NCI-H748 treated with DMSO at 0.1 percent for 48 hours (cell line): ENCODE measurements at regions not wholly inside any gene's neighbourhood (a gene's known extent, or its start where the extent isn't known, plus 50 kb on each side); places are given as distances from the start of the nearest gene placed in this dataset.
"Not testable (repeated sequence)": the region's sequence is repeated elsewhere in the genome, so short reads cannot be mapped to it uniquely, and the experiment has no call there.

Experiments
- DNase-seq: peaks from one replicate; lab custom pipeline; 2025; lab: John Stamatoyannopoulos, UW

DNA sequence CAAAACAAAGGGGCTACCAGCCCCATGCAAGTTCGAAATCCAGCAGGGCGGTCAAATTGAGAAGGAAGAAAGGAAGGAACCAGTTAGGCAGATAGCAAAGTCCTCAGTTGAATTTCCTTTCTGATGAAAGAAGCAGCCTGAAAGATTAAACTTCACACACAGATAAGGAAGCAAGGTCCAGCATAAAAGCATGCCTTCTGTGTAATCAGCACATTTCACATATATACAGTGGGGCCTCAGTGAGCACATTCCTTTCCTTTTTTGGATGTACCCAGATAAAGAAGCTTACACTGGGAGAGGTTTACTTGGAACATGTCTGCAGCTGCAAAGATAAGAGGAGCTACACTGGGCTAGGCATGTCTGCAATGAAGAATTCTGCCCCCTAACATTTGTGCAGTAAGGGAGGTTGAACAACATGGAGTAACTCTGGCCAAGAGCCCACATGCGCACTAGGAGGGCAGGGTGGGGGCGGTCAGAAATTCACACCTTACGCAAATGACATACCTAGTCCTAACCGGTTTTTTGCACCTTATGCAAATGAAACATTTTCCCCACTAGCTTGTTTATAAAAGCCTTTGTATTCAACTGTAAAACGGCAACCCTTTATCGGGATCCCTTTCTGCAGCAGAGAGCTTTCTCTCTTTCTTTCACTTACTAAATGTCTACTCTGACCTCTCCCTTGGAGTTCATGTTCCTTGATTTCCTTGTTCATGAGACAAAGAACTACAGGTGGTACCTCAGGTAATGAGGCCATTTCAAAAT is 149.7 kb upstream of the FBXL17 start:
- no peak for DNase-seq

DNA sequence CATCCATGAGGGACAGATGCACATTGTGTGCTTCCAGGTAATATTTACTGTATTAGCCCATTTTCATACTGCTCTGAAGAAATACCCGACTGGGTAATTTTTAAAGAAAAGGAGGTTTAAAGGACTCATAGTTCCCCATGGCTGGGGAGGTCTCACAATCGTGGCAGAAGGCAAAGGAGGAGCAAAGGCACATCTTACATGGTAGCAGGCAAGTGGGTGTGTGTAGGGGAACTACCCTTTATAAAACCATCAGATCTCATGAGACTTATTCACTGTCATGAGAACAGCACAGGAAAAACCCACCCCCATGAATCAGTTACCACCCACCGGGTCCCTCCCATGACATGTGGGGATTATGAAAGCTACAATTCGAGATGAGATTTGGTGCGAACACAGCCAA is 148.8 kb upstream of the FBXL17 start:
- no peak for DNase-seq

DNA sequence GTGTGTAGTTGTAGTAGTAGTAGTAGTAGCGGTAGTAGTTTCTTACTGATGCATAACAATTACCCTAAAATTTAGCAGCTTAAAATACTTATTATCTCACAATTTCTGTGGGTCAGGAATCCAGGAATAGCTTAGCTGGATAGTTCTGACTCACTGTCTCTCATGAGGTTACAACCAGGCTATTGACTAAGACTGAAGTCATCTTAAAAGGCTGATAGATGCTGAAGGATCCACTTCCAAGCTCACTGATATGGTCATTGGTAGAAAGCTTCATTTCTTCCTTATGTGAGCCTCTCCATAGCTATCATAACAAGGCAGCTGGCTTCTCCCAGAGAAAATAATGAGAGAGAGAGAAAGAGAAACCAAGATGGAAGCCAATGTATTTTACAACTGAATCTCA is 147.5 kb upstream of the FBXL17 start:
- DNase-seq: no peak

- no peak for DNase-seq
Observed at GRCh38 chr5:108528655-108529054, 146.8 kb upstream of the FBXL17 start.

GRCh38 chr5:108524564-108524963 is 142.7 kb upstream of the FBXL17 start:
- DNase-seq: no peak

- no peak for DNase-seq
Observed at GRCh38 chr5:108523360-108523759, 141.5 kb upstream of the FBXL17 start.

DNA sequence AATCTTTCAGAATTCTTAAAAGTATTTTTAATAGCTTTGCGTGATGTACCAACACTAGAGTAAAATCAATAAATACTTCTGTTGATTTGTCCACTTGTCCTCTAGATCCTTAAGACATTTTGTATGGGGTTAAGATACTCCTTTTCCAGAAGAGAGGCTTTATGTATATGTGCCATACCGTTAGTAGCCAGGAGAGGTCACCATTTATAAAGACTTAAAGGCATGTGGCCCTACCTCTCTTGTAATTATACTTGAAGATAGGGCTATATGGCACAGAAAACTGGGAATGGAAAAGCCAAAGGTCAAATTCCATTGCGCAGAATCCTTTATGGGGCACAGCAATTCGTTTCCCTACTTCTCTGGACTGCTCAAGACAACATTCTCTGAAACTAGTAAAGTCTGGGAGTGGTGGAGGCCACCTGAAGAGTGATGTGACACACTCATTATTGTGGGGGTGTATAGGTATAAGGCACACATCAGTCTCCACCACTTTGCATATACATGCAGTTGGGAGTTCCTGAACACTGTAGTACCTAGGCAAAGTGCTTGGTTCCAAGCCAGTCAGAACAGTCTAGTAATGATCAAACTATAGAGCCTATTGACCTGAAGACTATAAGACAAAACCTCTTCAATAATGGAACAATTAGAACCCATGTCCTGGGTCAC is 140.1 kb upstream of the FBXL17 start:
- DNase-seq: peak; percentile 29

DNA sequence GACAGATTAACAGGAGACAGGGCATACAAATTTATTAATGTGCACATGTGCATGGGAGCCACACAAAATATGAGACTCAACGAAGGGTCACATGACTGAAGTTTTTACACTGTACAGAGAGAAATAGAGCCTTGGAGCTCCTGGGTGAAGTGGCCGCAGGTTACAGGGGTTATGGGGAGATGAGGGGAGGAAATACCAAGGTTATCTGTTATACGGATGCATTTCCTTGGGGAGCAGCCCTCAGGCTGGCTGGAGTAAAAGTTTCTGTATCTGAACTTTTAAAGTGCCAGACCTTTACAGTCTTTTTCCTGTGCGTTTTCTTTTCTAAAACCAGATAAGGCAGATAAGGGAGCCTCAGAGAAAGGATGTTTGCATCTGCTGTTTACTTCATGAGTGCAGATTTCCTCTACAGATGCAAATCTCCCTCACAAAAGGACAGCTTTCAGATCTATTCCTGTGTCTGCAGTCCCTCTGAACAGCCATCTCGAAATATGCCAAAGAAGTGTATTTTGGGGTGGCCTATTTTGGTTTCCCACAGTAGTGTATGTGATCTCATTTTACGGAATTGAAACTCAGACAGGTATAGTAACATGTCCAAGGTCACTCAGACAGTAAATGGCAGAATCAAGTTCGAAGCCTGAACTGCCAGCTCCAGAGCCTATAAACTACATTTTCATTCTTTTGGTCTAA is 139.3 kb upstream of the FBXL17 start:
- no peak for DNase-seq

GRCh38 chr5:108516785-108517184 is 134.9 kb upstream of the FBXL17 start:
- DNase-seq: no peak

- no peak for DNase-seq
Observed at GRCh38 chr5:108515517-108516105, 133.7 kb upstream of the FBXL17 start.

DNA sequence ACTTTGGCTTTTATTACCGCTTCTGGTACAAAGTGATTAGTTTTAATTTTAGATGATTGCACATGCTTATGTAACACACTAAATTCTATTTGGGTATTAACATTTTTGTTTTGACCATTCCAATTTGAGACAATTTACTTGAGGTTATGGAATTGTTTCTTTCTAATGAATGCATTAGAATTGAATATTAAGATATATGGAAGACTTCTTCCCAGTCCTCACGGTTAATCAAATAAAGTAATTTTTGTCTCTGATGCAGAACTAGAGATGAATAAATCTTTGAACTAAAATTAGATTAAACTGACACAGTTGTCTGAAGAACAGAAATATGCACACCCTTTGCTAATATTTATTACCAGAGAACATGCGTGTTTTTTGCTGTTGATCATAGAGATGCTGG is 127.1 kb upstream of the FBXL17 start:
- DNase-seq: no peak

GRCh38 chr5:108507631-108508030 is 125.7 kb upstream of the FBXL17 start:
- DNase-seq: no peak

GRCh38 chr5:108505608-108506007 is 123.7 kb upstream of the FBXL17 start:
- DNase-seq: no peak

- DNase-seq: no peak
Observed at GRCh38 chr5:108504974-108505373, 123.1 kb upstream of the FBXL17 start.

DNA sequence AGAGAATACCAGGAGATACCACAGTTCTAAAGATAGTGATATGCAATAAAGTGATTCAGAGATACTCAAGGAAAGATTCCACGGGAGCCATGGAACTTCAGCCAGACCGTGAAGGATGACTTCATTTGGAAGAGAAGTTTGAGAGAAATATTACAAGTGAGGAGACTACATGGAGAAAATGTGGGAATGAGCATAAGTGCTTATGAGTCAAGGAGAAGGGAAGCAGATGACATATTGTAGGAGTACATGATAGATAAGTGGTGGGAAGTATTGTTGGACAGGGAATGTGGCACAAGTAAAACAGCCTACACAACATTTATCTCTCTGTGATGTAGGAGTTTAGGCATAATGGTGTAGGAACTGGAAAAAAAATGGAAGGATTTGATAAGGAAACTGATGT is 122.1 kb upstream of the FBXL17 start:
- no peak for DNase-seq

DNA sequence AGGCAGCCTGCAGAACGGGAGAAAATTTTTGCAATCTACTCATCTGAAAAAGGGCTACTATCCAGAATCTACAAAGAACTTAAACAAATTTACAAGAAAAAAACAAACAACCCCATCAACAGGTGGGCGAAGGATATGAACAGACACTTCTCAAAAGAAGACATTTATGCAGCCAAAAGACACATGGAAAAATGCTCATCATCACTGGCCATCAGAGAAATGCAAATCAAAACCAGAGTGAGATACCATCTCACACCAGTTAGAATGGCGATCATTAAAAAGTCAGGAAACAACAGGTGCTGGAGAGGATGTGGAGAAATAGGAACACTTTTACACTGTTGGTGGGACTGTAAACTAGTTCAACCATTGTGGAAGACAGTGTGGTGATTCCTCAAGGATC is 113.7 kb upstream of the FBXL17 start:
- DNase-seq: not testable (repeated sequence)

DNA sequence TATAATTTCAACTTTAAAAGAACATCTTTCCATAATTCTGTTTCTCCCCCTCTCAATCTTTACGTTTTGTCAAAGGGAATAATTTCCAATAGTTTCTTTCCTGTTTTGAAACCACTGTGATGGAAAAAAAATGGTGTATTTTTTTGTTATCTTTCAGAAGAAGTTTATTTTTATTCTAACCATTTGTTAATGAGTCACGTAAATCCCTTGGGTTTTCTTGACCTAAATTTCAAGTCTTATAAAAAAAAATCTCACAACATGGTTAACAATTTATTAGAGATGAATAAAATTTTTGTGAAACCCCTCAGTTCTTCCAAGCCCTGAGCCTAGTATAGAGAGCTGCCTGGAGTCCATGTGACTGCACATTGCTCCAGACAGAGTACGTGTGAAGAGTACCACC is 106.1 kb upstream of the FBXL17 start:
- no peak for DNase-seq

DNA sequence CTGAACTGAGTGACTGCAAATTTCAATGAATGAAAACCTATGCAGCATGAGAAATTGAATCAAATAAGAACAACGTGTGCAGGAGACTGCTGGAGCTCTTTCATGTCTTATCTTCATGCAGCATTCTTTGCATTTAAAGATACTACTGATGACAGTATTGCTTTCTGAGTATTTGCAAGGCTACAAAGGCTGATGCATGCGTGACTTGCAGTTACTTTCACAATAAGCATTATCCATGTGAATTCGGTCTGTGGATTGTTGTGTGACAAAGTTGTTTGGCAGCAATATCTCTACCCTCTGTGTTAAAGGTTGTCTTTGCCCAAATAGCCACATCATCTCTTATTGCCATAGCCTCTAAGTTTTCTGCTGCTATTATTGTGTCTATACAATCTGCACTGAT is 102.1 kb upstream of the FBXL17 start:
- DNase-seq: no peak

GRCh38 chr5:108481355-108481931 is 99.5 kb upstream of the FBXL17 start:
- peak; percentile 8 for DNase-seq

- no peak for DNase-seq
Observed at GRCh38 chr5:108472237-108472636, 90.3 kb upstream of the FBXL17 start.

GRCh38 chr5:108467563-108467962 is 85.7 kb upstream of the FBXL17 start:
- no peak for DNase-seq

DNA sequence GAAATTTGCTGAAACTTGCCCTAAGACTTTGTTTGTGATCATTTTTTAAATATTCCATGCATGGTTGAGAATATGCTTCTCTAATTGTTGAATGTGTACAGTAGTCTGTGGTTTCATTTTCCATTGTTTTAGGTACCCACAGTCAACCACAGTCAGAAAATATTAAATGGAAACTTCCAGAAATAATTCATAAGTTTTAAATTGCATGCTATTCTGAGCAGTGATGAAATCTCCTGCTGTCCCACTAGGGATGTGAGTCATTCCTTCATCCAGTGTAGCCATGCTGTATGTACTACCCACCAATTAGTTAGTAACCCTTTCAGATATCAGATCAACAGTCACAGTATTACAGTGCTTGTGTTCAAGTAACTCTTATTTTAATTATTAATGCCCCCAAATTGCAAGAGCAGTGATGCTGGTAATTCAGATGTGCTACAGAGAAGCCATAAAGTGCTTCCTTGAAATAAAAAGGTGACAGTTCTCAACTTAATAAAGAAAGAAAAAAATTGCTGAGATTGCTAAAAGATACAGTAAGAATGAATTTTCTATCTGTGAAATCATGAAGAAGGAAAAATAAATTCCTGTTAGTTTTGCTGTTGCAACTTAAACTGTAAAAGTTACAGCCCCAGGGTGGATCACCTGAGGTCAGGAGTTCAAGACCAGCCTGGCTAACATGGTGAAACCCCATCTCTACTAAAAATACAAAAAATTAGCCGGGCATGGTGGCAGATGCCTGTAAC is 79.9 kb upstream of the FBXL17 start:
- no peak for DNase-seq
